ENCODE measurements at regions not wholly inside any gene's neighbourhood (a gene's known extent, or its start where the extent isn't known, plus 50 kb on each side); places are given as distances from the start of the nearest gene placed in this dataset.
"Not testable (repeated sequence)": the region's sequence is repeated elsewhere in the genome, so short reads cannot be mapped to it uniquely, and the experiment has no call there.

- no peak for DNase-seq (ENCODE audit: low read depth)
Observed at GRCh38 chr17:70447588-70447987, 278.3 kb downstream of the KCNJ2 start.

- not testable (repeated sequence) for DNase-seq (ENCODE audit: low read depth)
Observed at GRCh38 chr17:70453075-70453474, 283.7 kb downstream of the KCNJ2 start.

- DNase-seq (ENCODE audit: low read depth) = no peak
Observed at GRCh38 chr17:70454377-70454776, 285.0 kb downstream of the KCNJ2 start.

GRCh38 chr17:70454908-70455307 lies 285.6 kb downstream of the KCNJ2 start:
- no peak for DNase-seq (ENCODE audit: low read depth)

GRCh38 chr17:70464995-70465394 lies 295.7 kb downstream of the KCNJ2 start:
- DNase-seq (ENCODE audit: low read depth) = no peak

GRCh38 chr17:70468661-70469060 lies 299.3 kb downstream of the KCNJ2 start:
- DNase-seq (ENCODE audit: low read depth) = no peak

- DNase-seq (ENCODE audit: low read depth) = no peak
Observed at GRCh38 chr17:70473049-70473448, 303.7 kb downstream of the KCNJ2 start.

GRCh38 chr17:70476368-70476767 lies 307.0 kb downstream of the KCNJ2 start:
- DNase-seq (ENCODE audit: low read depth) = no peak

GRCh38 chr17:70478902-70479301 lies 309.6 kb downstream of the KCNJ2 start:
- no peak for DNase-seq (ENCODE audit: low read depth)

- DNase-seq (ENCODE audit: low read depth) = no peak
Observed at GRCh38 chr17:70479779-70480178, 310.4 kb downstream of the KCNJ2 start.

- no peak for DNase-seq (ENCODE audit: low read depth)
Observed at GRCh38 chr17:70483624-70484023, 314.3 kb downstream of the KCNJ2 start.

- DNase-seq (ENCODE audit: low read depth) = no peak
Observed at GRCh38 chr17:70484050-70484449, 314.7 kb downstream of the KCNJ2 start.

GRCh38 chr17:70484496-70484895 lies 315.2 kb downstream of the KCNJ2 start:
- DNase-seq (ENCODE audit: low read depth) = no peak

- no peak for DNase-seq (ENCODE audit: low read depth)
Observed at GRCh38 chr17:70492368-70492767, 323.0 kb downstream of the KCNJ2 start.

- no peak for DNase-seq (ENCODE audit: low read depth)
Observed at GRCh38 chr17:70493277-70493874, 324.0 kb downstream of the KCNJ2 start.

GRCh38 chr17:70498631-70499030 lies 329.3 kb downstream of the KCNJ2 start:
- no peak for DNase-seq (ENCODE audit: low read depth)

- no peak for DNase-seq (ENCODE audit: low read depth)
Observed at GRCh38 chr17:70499067-70499786, 329.9 kb downstream of the KCNJ2 start.

GRCh38 chr17:70503449-70503848 lies 334.1 kb downstream of the KCNJ2 start:
- DNase-seq (ENCODE audit: low read depth) = no peak

GRCh38 chr17:70510288-70510687 lies 341.0 kb downstream of the KCNJ2 start:
- DNase-seq (ENCODE audit: low read depth) = no peak

- DNase-seq (ENCODE audit: low read depth) = no peak
Observed at GRCh38 chr17:70517816-70518215, 348.5 kb downstream of the KCNJ2 start.

GRCh38 chr17:70519300-70519699 lies 350.0 kb downstream of the KCNJ2 start:
- no peak for DNase-seq (ENCODE audit: low read depth)

- DNase-seq (ENCODE audit: low read depth) = no peak
Observed at GRCh38 chr17:70520447-70520846, 351.1 kb downstream of the KCNJ2 start.

GRCh38 chr17:70520956-70521355 lies 351.6 kb downstream of the KCNJ2 start:
- no peak for DNase-seq (ENCODE audit: low read depth)

- no peak for DNase-seq (ENCODE audit: low read depth)
Observed at GRCh38 chr17:70521821-70522256, 352.5 kb downstream of the KCNJ2 start.
